Stimulated activated CD8-positive, alpha-beta memory T cell treated with anti-CD3 and anti-CD28 coated beads, Interleukin-4, amount 100 ng/mL, for 48 hours (primary cell): ENCODE measurements at regions not wholly inside any gene's neighbourhood (a gene's known extent, or its start where the extent isn't known, plus 50 kb on each side); places are given as distances from the start of the nearest gene placed in this dataset.
"Not testable (repeated sequence)": the region's sequence is repeated elsewhere in the genome, so short reads cannot be mapped to it uniquely, and the experiment has no call there.

Source experiments
- DNase-seq: peaks from one replicate; pipeline ENCODE4 v3.0.0-alpha.2; 2020

DNA sequence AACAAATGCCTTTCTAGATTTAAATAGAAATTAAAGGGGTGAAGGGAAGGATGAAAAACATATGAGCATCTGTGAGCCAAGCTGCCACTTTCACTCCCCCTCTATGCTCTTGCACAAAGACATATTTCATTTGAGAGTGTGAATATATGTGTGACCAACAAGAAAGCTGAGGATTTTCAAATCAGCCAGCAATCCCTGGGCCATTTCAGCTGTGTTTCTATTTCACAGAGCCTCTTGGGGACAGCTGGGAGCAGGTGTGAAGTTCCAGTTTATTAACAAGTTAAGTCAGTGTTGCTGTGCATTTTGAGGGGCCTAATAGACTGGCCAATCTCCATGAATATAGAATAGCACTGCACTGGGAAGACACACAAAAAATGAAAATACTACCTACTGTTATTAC is 248.7 kb upstream of the RGMB start:
- DNase-seq: no peak

DNA sequence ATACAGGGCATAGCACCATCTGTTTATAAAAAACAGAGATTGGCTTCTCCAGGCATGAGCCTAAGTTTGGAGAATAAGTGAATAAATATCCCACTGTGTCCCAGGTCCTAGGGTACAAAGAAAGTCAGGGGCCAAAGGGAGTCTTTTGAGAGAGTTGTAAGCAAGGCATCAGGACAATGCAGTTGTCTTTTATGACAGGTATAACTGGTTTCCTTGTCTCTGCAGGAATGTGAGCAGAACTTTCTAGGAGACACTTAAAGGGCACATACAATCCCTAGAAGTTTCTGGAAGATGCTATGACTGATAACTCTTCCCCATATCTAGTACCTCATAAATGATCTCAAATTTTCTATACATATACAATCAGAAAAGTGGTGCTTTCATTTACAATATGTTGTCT is 245.6 kb upstream of the RGMB start:
- no peak for DNase-seq

DNA sequence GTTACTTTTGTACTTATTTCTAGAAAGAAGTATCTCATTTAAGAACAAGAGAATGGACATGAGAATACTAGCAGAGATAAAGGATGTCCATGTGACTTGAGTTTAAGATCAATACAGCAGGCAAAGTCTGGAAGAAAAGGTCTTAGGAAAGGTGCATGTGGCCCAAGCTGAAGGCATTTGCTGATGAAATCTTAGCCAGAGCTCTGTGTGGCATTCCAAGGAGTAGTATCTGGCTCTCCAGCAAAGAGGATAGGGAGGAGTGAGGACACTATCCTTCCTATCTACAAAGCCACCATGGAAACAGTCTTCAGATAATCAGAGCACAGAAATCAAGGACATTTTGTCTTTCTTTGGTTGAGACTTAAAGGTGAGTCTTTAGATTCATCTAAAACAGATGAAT is 244.1 kb upstream of the RGMB start:
- DNase-seq: no peak

DNA sequence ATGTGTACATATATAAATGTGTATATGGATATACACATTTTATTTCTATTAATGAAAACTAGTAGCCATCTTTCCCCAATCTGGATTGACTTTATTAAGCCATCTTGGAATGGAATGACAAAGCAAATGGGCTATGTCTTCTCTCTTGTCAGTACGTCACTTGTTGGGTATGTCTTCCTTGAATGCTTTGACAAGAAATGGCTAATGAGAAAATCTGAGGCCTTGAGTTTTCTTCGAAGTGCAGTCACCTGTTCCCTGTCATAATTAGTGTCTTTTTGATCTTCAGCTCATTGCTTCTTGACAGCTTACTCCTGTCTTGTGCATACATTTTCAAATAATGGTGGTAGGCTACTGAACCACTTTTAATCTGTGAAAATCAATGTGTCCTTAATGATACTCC is 243.2 kb upstream of the RGMB start:
- no peak for DNase-seq

DNA sequence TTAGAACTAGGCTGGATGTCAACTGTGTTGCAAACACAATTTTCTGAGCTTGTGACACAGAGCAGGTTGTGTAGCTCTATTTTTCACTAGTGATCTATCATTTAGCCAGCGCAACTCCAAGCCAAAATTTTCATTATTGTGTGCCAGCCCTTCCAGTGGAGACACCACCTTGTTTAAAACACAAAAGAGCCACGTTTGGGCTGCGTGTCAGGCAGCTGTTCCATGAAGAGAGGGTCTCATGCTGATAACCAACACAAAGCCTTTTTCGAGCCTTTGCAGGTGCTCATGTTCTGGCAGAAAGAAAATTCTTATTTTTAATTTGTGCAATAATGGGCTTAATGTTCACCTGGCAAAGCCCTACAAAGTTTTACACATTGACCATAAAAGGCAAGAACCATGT is 237.6 kb upstream of the RGMB start:
- DNase-seq: no peak

DNA sequence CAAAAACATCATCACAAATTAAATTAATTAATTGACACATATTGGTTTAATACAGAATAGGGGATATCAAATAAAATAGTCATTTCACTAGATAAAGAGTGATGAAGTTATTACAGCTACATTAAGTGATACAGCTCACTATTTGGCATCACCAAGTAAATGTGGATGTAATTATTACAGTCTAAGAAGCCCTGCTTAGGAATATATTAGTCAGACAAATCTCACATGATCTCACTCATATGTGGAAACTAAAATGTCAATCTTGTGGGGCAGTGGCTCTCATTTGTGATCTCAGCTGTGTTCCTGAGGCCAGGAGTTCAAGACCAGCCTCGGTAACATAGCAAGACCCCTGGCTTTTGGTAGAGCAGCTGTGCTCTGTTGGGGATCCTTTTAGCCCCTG is 233.4 kb upstream of the RGMB start:
- DNase-seq: no peak

DNA sequence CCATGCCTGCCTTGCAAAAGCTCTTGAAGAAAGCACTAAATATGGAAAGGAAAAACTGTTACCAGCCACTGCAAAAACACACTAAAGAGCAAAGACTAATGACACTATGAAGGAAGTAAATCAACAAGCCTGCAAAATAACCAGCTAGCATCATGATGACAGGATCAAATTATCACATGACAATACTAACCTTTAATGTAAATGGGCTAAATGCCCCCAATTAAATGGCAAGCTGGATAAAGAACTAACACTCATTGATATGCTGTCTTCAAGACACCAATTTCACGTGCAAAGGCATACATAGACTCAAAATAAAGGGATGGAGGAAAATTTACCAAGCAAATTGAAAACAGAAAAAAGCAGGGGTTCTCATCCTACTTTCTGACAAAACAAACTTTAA is 231.8 kb upstream of the RGMB start:
- DNase-seq: no peak

DNA sequence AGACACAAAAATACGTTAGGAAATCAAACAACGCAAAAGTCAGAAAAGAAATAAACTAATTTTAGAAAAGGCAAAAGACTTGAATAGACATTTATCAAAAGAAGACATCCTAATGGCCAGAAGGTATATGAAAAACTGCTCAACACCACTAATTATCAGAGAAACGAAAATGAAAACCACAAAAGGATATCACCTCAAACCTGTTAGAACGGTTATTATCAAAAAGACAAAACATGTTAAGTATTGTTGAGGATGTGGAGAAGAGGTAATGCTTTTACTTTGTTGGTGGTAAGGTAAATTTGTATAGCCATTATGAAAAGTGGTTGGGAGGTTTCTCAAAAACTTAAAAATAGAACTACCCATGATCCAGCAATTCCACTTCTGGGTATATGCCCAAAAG is 230.0 kb upstream of the RGMB start:
- no peak for DNase-seq

DNA sequence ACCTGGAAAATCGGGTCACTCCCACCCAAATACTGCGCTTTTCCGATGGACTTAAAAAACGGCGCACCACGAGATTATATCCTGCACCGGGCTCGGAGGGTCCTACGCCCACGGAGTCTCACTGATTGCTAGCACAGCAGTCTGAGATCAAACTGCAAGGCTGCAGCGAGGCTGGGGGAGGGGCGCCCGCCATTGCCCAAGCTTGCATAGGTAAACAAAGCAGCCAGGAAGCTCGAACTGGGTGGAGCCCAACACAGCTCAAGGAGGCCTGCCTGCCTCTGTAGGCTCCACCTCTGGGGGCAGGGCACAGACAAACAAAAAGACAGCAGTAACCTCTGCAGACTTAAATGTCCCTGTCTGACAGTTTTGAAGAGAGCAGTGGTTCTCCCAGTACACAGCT is 226.5 kb upstream of the RGMB start:
- not testable (repeated sequence) for DNase-seq

DNA sequence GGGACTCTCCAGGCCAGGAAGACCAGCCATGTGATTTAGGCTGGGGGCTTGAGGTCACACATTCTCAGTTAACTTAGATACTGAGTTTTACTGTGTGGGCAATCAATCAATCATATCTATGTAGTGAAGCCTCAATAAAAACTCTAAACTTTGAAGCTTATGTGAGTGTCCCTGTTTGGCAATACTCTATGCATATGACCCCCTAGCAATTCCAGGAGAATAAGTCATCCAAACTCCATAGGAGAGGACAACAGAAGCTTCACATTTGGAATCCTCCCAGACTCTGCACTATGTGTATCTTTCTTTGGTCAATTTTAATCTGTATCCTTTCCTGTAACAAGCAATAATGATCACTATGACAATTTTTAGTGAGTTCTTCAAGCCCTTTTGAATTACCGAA is 216.8 kb upstream of the RGMB start:
- no peak for DNase-seq

DNA sequence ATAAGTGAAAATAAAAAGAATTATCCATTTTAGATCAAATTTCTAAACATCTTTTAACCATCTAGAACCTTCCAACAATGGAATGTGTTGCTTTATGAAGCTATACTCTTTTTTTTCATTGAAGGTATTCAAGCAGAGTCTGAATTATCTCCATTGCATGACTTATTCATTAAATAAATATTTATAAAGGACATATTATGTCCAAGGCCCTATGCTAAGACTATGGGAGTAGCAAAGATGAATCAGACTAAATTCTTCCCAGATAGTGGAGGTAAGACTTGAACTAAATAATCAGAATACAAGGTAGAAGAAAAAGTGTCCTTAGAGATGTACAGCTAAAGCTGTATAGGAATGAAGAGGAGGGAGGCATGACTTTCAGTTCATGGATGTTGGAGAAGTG is 215.5 kb upstream of the RGMB start:
- DNase-seq: no peak

DNA sequence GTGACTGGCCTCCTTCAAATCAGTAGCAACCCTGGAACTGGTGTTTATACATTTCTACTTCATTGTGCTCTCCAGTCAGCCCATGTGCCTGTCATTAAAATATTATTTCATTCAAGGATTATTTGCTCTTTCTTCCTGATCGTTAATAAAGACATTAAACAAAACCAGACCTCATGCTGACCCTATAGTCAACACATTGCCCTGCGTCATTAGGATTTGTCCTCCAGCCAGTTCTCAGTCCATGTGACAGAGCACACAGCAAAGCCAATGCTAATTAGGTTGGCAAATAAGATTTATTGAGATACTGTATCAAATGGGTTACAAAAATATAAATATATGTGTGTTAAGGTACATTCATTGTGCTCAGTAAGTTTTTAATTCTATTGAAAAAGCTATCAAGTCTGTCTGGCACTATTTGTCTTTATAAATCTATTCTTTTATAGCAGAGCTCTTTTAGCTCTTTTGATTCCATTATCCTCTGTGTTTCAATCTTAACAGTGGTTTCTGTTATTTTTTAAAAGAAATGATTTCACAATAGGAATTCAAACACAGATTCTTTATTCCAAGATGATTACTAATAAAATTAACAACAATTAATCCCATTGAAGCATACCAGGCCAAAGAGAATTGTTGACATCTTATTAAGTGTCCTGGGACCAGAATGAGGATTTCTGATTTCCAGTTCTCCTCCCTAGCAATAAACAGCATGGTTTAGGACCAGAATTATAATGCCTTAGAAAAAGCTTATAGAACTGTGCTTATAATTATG is 209.4 kb upstream of the RGMB start:
- no peak for DNase-seq

DNA sequence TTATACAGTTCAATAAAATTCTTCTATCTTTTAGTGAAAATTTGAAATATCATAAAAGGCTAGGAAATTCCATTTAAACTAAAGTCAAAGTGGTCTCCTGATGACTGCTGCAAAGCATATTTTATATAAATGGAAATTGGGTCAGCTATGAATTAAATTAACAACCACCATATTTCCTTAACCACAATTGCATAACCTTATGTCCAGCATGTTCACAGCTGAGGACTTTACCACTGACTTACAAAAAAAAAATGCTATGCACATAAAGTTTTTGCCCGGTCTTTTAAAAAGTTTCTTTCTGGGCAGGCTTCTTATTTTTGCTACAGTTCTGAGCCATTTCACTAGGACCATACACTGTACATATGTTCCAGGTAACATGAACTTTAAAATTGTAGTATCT is 208.6 kb upstream of the RGMB start:
- DNase-seq: no peak

DNA sequence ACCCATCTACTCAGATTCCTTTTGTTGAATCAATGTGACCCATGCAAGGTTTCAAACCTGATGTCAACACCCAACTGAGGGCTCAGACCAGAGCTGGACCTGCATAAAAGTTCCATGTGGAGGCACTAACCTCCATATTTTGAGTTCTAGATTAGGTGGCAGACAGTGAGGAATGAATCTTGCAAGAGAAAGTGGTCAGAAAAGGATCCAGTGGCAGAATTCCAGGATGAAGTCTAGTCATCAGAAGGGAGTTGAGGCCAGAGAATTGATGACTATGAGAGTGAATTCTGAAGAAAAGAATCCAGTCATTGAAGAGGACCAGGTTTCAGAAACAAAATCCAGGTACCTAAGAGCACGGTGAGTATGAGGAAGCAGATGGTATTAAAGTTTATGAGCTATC is 205.1 kb upstream of the RGMB start:
- DNase-seq: no peak

DNA sequence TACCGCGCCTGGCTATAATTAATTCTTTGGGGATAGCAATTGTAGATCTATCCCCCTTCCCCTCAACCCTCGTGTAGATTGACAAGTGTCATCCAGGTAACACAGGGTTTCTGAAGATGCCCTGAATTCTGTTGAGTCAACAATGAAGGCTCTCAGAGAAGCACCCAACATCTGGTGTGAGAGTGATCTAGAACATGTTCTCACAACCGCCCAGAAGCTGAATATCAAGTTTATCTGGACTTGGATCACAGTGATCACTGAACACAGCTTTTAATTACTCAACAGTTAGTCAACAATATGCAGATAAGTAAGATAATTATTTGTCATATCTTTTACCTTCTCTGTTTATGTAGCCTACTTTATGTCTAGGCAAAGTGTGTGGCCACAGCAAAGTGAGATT is 204.2 kb upstream of the RGMB start:
- DNase-seq: no peak

DNA sequence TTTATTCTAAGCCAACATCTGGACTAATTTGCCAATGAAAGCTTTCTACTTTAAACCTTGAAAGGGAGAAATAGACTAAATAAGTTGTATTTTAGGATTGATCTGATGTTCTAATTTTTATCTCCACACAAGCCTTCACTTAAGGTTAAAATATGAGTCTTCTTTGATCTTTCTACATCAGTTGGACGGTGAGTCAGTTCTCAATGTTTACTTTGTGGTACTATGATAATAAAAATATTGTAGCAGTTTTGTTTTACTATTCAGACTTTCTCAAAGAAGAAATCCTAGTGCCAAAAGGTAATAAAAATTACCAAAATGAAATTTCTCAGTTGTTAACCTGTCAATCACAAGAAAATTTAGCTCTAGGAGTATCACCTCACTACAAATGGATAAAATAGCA is 203.5 kb upstream of the RGMB start:
- DNase-seq: no peak

DNA sequence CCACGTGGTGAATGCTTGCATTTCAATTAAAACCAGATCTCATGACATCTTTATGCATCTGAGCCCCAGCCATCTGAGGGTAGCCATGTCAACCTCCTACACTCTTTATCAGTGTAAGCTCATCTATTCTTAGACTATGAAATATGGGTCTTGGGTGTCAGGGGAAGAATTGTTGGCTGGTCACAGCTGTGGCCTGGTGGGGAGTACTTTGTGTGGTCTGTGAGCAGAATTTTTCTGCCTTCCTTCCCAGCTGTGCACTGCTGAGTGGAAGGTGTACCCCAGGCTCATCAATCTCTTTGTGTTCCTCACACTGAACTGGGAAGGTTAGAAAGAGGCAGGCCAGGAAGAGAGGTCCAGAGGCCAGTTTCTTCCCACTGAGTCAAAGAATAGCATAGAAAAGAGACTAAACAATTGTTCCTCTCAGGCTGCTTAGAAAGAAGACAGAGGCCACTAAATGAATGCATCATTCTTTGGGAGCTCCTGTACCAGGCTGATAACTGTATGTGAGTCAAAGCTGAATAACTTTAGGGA is 202.7 kb upstream of the RGMB start:
- no peak for DNase-seq

DNA sequence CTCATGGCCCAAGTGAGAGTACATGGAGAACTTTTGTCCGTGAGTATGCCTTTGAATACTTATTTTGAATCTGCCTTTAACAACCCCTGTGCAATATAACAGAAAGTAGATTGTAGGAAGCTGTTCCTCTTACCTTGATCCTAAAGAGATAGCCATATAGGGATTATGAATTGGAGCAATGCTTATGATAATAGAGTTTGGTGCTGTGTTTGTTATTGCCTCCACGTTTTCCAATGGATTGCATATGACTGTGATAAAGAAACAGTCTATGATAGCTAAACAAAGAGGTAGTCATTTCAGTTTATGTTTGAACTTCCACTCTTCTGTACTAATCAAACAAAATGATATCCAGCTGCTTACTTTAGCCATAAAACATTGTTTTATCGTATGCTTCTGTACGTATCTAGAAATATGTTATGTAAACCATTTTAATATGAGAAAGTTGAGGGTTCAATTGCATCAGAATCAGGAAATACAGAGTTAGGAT is 199.6 kb upstream of the RGMB start:
- no peak for DNase-seq

DNA sequence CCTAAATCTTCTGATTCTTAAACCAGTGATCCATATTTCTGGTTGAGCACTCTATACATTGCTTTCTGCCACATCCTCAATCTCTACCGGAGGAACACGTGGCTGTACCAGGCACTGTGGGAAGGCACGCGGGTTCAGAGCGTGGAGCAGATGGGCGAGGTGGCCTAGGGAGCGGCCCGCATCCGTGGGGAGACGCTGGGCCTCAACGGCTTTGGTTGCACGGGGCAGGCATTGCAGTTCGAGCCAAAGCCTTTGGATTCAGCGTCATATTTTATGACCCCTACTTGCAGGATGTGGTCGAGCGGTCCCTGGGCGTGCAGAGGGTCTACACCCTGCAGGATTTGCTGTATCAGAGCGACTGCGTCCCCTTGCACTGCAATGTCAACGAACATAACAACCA is 197.2 kb upstream of the RGMB start:
- DNase-seq: no peak

DNA sequence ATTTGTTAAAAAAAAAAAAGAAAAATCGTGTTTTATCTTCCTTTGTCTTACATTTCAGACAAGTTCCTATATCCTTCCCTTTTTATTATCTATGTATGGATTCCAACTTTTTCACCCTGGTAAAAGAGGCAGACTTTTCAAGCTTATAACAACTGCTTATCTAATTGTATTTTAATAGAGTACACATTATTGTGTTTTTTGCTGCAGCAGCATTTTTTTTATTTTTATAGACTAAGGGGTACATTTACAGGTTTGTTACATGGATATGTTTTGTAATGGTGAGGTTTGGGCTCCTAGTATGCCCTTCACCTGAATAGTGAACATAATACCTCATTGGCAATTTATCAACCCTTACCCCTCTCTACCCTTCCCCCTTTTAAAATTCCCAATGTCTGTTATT is 195.0 kb upstream of the RGMB start:
- no peak for DNase-seq

DNA sequence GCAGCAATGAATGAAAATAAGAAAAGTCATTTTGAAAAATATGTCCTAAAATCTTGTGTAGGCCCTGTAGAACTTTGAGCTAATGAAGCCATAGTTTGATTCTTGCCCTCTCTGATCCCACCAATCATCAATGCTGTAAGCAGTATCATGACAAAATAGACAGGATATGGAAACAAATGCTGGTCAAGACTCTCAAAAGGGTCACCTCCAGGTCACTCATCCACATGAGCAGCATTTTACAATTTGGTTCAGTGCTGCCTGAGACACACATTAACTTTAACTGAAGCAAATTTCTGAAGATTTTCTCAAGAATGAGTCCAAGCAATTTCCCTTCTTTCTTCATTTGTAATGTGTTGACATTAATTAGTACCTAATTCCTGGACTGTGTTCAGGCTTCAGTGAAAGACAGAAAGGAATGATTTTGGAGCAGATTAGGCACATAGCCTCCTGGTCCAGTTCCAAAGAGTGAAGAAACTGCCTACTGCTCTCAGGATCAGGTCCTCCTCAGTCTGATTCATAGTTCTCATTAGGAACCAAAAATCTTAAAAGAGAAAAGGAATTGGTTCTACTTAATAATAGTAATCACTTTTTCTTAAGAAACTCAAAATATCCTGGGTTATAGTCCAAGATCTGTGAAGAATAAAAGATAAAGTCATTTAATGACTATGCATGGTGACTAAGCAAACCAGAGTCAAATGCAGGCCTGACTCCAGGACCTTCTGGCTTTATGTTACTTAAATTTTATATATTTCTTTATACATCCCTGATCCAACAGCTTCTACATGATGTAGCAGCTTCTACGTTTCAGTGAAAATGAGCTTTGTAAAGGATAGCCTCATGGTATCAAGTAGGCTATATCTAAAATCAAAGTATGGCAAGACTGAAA is 192.1 kb upstream of the RGMB start:
- no peak for DNase-seq

DNA sequence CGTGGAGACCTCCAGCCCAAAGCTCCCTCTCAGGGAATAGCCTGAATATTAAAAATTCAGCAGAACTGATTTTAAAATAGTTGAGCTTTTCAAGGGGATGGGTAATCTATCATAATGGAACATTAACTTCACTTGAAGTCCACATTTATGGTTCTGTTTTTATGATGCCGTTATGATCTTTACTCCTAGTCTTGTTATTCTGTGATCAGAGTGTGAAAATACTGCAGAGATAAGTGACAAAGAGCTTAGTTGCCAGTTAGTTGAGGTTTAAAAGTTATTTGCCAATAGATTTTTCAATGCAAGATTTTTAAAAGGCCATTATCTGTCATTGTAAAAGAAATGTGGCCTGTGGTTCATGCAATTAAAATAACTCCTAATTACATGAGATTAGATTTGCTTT is 189.9 kb upstream of the RGMB start:
- DNase-seq: no peak

DNA sequence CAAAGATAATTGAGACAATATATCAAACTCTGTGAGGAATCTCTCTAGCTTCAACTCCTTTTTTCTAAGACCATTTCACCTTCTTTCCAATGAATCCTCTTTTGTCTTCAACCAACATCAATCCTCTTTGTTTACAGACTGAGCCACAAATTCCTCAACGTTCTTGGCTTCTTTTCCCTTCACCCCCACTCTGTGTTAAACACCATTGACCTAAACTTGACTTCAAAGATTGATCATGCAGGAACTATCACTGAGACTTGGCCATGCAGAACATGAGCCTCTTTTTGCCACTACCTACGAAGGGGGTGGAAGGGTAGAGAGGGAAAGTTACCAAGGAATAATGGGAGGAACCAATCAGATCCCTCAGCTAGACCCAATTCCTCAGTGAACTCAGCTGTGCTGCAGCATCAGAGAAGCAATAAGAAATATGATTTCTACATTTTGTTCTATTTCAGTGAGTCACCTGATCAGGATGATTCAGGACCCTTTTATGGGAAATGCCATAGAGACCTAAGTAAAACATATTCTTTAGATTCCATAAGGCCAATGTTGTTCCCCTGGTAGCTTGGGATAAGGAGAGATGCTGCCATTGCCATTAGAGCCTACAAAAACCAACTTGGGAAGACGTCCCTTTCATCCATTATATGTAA is 187.7 kb upstream of the RGMB start:
- DNase-seq: no peak

DNA sequence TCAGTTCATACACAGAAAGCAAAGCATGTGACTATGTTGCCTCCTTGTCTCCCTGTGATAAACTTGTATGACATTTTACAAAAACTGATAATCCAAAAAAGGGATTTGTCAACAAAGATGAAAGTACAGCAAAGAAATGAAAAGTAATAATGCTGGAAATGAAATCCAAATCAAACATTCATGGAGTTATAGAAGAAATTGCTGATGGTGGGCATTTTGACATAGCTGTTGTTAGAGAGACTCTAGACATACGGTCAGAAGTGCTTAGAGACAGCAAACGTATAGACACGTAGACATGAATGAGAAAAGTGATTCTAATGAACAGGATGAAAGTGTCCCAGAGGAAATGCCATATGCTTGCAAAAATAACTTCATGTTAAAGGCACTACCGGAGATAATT is 186.9 kb upstream of the RGMB start:
- no peak for DNase-seq
